Endothelial cell of umbilical vein (primary cell): ENCODE measurements at regions not wholly inside any gene's neighbourhood (a gene's known extent, or its start where the extent isn't known, plus 50 kb on each side); places are given as distances from the start of the nearest gene placed in this dataset.

ENCODE experiments used
- BruUV-seq: library from RNA; stranded (reverse); fragments of 400-500 nt; replicated peaks from 2 replicates; lab custom pipeline; 2021; lab: Mats Ljungman, UMichigan
- CTCF ChIA-PET: fragments of 300-600, 350-600 bp; sonication (Branson Sonifier 250); formaldehyde crosslinking; loops from one replicate; lab custom pipeline; 2021; ENCODE audit warnings: antibody characterized with exemption, inconsistent platforms; lab: Charles Lee
- POLR2A ChIA-PET: fragments of 300-600, 350-600 bp; sonication (Branson Sonifier 250); formaldehyde crosslinking; loops from one replicate; lab custom pipeline; 2021; ENCODE audit warnings: antibody characterized with exemption, inconsistent platforms; lab: Charles Lee
- DNase-seq: peaks from one replicate; pipeline ENCODE4 v3.0.0-alpha.2; 2011; ENCODE audit warnings: low read depth, low spot score
- FAIRE-seq: peaks from 2 replicates; lab custom pipeline; 2011; peaks lifted over from hg19 to GRCh38; lab: Jason Lieb, UNC
- H2AFZ ChIP-seq: 2 replicates; pipeline ENCODE4 v1.6.0; 2012; ENCODE audit warnings: low read depth, low read length, control low read depth, inconsistent platforms
- H3K27ac ChIP-seq: 2 replicates; pipeline ENCODE4 v1.5.1; 2011; ENCODE audit warnings: low read depth, mild to moderate bottlenecking, control low read depth, low read length, moderate library complexity; ENCODE audit not compliant: insufficient read depth
- H3K27me3 ChIP-seq, 2 experiments: 2 replicates each; pipeline versions ENCODE4 v1.6.0 to v1.6.1; 2011; ENCODE audit warnings: low read length in 2 of 2, mixed read lengths in 1 of 2; ENCODE audit not compliant: control insufficient read depth in 2 of 2, insufficient read depth in 2 of 2
- H3K36me3 ChIP-seq, 2 experiments: 2 replicates in 1 of 2; 3 replicates in 1 of 2; pipeline ENCODE4 v1.5.1; 2011; ENCODE audit warnings: low read length in 2 of 2, mild to moderate bottlenecking in 1 of 2, moderate library complexity in 1 of 2; ENCODE audit not compliant: control insufficient read depth in 2 of 2, insufficient read depth in 2 of 2; ENCODE audit errors: extremely low read depth in 1 of 2
- H3K4me1 ChIP-seq: 3 replicates; pipeline ENCODE4 v1.5.1; 2011; ENCODE audit warnings: mild to moderate bottlenecking, low read length; ENCODE audit not compliant: control insufficient read depth, insufficient read depth; ENCODE audit errors: extremely low read depth
- H3K4me2 ChIP-seq: 2 replicates; pipeline ENCODE4 v1.6.1; 2011; ENCODE audit warnings: low read length, control low read depth, mixed read lengths; ENCODE audit not compliant: insufficient read depth
- H3K4me3 ChIP-seq, 3 experiments: fragments of 200-600 bp in 1 of 3; sonication (generic), shearing (Covaris generic) in 1 of 3; replicated peaks in 1 of 3; 2 replicates each; pipeline ENCODE4 v1.5.1; 2011 to 2016; ENCODE audit warnings: control low read depth in 3 of 3, low read length in 3 of 3, mild to moderate bottlenecking in 2 of 3, inconsistent platforms in 1 of 3, low read depth in 1 of 3, moderate library complexity in 1 of 3; ENCODE audit not compliant: insufficient read depth in 1 of 3
- H3K79me2 ChIP-seq: 2 replicates; pipeline ENCODE4 v1.6.0; 2012; ENCODE audit warnings: low read length, inconsistent platforms; ENCODE audit not compliant: control insufficient read depth, insufficient read depth
- H3K9ac ChIP-seq: replicated peaks from 2 replicates; pipeline ENCODE3; 2011; ENCODE audit warnings: low read length, control low read depth; ENCODE audit not compliant: insufficient read depth; ENCODE audit errors: extremely low read depth
- H3K9me1 ChIP-seq: replicated peaks from 3 replicates; pipeline ENCODE4 v1.6.0; 2011; ENCODE audit warnings: mild to moderate bottlenecking, low read length; ENCODE audit not compliant: control insufficient read depth, insufficient read depth; ENCODE audit errors: extremely low read depth
- H3K9me3 ChIP-seq: replicated peaks from 2 replicates; pipeline ENCODE4 v1.5.1; 2012; ENCODE audit warnings: low read length, inconsistent platforms; ENCODE audit not compliant: control insufficient read depth, insufficient read depth
- H4K20me1 ChIP-seq: replicated peaks from 2 replicates; pipeline ENCODE3; 2011; ENCODE audit warnings: mild to moderate bottlenecking, low read length; ENCODE audit not compliant: control insufficient read depth, insufficient read depth; ENCODE audit errors: extremely low read depth
- FOS ChIP-seq: IDR thresholded peaks from 2 replicates; pipeline ENCODE4 v1.6.1; 2011; ENCODE audit warnings: mild to moderate bottlenecking, low read length, moderate library complexity, borderline replicate concordance; ENCODE audit not compliant: insufficient read depth
- JUN ChIP-seq: IDR thresholded peaks from 2 replicates; pipeline ENCODE4 v1.6.1; 2011; ENCODE audit warnings: borderline replicate concordance, low read depth; ENCODE audit not compliant: insufficient read length, insufficient read depth
- MYC ChIP-seq: IDR thresholded peaks from one replicate; pipeline ENCODE4 v1.6.1; 2011; ENCODE audit warnings: mild to moderate bottlenecking, low read depth, low read length
- dilution Hi-C: fragments of 300-500 bp; cut with MboI; formaldehyde crosslinking; loops from one replicate; pipeline ENCODE4 v1.15.0; 2019; ENCODE audit warnings: low sequenced_read_pairs; ENCODE audit not compliant: extremely low pct_ligation_motif_present
- intact Hi-C: fragments of 100-400 bp; cut with micrococcal nuclease; formaldehyde crosslinking; loops from one replicate; pipeline ENCODE4 v1.10.0; 2022
- TF ChIP-seq, protein P1 (sequence below): IDR thresholded peaks from 2 replicates; pipeline ENCODE4 v1.6.1; 2011; ENCODE audit not compliant: insufficient read depth, insufficient read length

DNA sequence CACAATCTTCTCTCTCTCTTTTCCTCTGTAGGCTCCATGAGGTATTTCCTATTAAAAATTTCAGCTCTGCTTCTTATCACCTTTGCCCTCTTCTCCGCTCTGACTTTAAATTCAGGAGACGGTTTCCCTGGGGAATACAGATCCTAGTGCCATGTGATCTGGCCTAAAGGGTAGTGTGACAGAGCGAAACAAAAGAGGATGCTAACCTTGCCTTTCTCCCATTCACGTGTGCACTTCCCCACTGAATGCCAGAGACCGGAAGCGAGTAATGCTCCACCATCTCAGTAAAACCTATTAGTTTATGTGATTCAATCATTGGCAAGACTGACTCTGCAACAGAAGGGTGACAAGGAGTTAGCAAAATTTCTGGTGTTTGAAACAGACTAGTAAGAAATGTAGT, 358.3 kb downstream of the ZNF521 start:
- H2AFZ ChIP-seq = no peak overlapping the region
- TF ChIP-seq, protein P1, sequence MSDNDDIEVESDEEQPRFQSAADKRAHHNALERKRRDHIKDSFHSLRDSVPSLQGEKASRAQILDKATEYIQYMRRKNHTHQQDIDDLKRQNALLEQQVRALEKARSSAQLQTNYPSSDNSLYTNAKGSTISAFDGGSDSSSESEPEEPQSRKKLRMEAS = no peak
- TF ChIP-seq FOS = peak; percentile 6
- no peak for TF ChIP-seq MYC
- peak; percentile 12 for TF ChIP-seq JUN
- peak; percentile 26 for DNase-seq
- no peak overlapping the region for H3K4me3 ChIP-seq
- H3K27me3 ChIP-seq = no peaks in the 10 kb centered on the region
- H3K79me2 ChIP-seq = no peaks in the 10 kb centered on the region
- H3K27ac ChIP-seq = no peak overlapping the region
- H3K9me3 ChIP-seq = no peaks in the 10 kb centered on the region
- H3K9me1 ChIP-seq = no peaks in the 10 kb centered on the region
- H3K36me3 ChIP-seq = no peaks in the 10 kb centered on the region
- H3K4me2 ChIP-seq = no peak overlapping the region
- H3K4me1 ChIP-seq = peaks cover 21% of the 10 kb centered on the region
- no peaks in the 10 kb centered on the region for H4K20me1 ChIP-seq
- ChIA-PET POLR2A (no interaction called here), CTCF (no interaction called here)
- H3K9ac ChIP-seq = no peak overlapping the region
- intact Hi-C loops = no loop called here
- BruUV-seq = no TSS peak
- peak; percentile 64 for FAIRE-seq
- dilution Hi-C loops = no loop called here

DNA sequence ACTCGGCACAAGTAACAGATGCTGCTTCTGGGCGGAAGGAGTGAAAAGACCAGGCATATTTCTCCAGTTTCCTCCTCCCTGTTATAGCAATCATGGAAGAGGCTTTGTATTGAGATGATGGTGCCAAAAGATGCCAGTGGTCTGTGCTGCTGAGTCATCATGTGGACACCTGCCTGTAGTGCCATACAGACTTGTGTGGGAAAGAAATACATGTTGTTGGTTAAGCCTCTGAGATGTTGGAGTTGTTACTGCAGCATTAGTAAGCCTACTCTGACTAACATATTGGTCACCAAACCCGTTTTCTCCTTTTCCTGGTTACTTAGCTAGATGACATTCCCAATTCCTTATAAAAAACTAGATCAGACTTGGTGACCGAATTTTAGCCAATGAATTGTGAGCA, 356.9 kb downstream of the ZNF521 start:
- peak; percentile 34 for TF ChIP-seq FOS
- TF ChIP-seq, protein P1 = no peak
- Histone ChIP-seq H3K4me2 (no peak overlapping the region), H3K36me3 (no peaks in the 10 kb centered on the region), H3K4me1 (peaks cover 17% of the 10 kb centered on the region), H4K20me1 (no peaks in the 10 kb centered on the region), H3K9me1 (no peaks in the 10 kb centered on the region), H3K4me3 (no peak overlapping the region), H2AFZ (no peak overlapping the region), H3K9me3 (no peaks in the 10 kb centered on the region), H3K27me3 (no peaks in the 10 kb centered on the region), H3K79me2 (no peaks in the 10 kb centered on the region), H3K9ac (no peak overlapping the region), H3K27ac (no peak overlapping the region)
- FAIRE-seq (no peak), DNase-seq (no peak)
- intact Hi-C loops = no loop called here
- dilution Hi-C loops = no loop called here
- ChIA-PET POLR2A (no interaction called here), CTCF (no interaction called here)
- no TSS peak for BruUV-seq
